Loucy (cell line): ENCODE measurements at regions not wholly inside any gene's neighbourhood (a gene's known extent, or its start where the extent isn't known, plus 50 kb on each side); places are given as distances from the start of the nearest gene placed in this dataset.

ENCODE experiments used
- H2AFZ ChIP-seq: fragments of 200-600 bp; sonication (generic); 2 replicates; pipeline ENCODE4 v1.6.0; 2016; ENCODE audit warnings: antibody characterized with exemption, mild to moderate bottlenecking, low read length, moderate library complexity
- H3F3A ChIP-seq: fragments of 200-600 bp; 2 replicates; pipeline ENCODE4 v1.6.0; 2016; ENCODE audit warnings: antibody characterized with exemption, low read depth, mild to moderate bottlenecking
- H3K27me3 ChIP-seq: fragments of 200-600 bp; sonication (generic); 2 replicates; pipeline ENCODE4 v1.6.1; 2014; ENCODE audit warnings: low read length, mild to moderate bottlenecking; ENCODE audit not compliant: insufficient read depth, poor library complexity, severe bottlenecking
- H3K36me3 ChIP-seq: fragments of 200-600 bp; sonication (generic); 2 replicates; pipeline ENCODE4 v1.6.1; 2016; ENCODE audit warnings: low read length; ENCODE audit not compliant: insufficient read depth
- H3K4me1 ChIP-seq: fragments of 200-600 bp; sonication (generic); 2 replicates; pipeline ENCODE4 v1.5.1; 2014; ENCODE audit warnings: low read length, mild to moderate bottlenecking; ENCODE audit not compliant: insufficient read depth, poor library complexity, severe bottlenecking
- H3K4me2 ChIP-seq: fragments of 200-600 bp; sonication (generic); 2 replicates; pipeline ENCODE4 v1.6.0; 2014; ENCODE audit warnings: antibody characterized with exemption, low read length, low read depth, mild to moderate bottlenecking; ENCODE audit not compliant: poor library complexity, severe bottlenecking
- H3K4me3 ChIP-seq: fragments of 200-600 bp; sonication (generic); 2 replicates; pipeline ENCODE4 v1.5.1; 2014; ENCODE audit warnings: low read length, mild to moderate bottlenecking, mixed read lengths; ENCODE audit not compliant: poor library complexity, severe bottlenecking
- H3K79me2 ChIP-seq: fragments of 200-600 bp; sonication (generic); 2 replicates; pipeline ENCODE4 v1.6.1; 2014; ENCODE audit warnings: low read length; ENCODE audit not compliant: insufficient read depth
- H3K9ac ChIP-seq: fragments of 200-600 bp; sonication (generic); 2 replicates; pipeline ENCODE4 v1.6.0; 2014; ENCODE audit warnings: mild to moderate bottlenecking, low read depth, low read length, moderate library complexity; ENCODE audit not compliant: poor library complexity, severe bottlenecking
- H3K9me2 ChIP-seq: fragments of 200-600 bp; sonication (generic); replicated peaks from 2 replicates; pipeline ENCODE4 v1.6.1; 2016; ENCODE audit warnings: low read depth, low read length, mixed read lengths
- H3K9me3 ChIP-seq: fragments of 200-600 bp; sonication (generic); 2 replicates; pipeline ENCODE4 v1.6.1; 2014; ENCODE audit warnings: mild to moderate bottlenecking, antibody characterized with exemption, low read length, low read depth; ENCODE audit not compliant: insufficient read depth
- H4K20me1 ChIP-seq: fragments of 200-600 bp; sonication (generic); 2 replicates; pipeline ENCODE4 v1.6.0; 2014; ENCODE audit warnings: antibody characterized with exemption, low read length, mild to moderate bottlenecking; ENCODE audit not compliant: insufficient read depth, poor library complexity, severe bottlenecking
- EZH2phosphoT487 ChIP-seq: fragments of 200-600 bp; IDR thresholded peaks from 2 replicates; pipeline ENCODE4 v1.6.1; 2018; ENCODE audit warnings: antibody characterized with exemption, mild to moderate bottlenecking, moderate library complexity, borderline replicate concordance
- TF ChIP-seq, protein P1 (sequence below): fragments of 200-600 bp; sonication (generic); conservative IDR thresholded peaks from 2 replicates; pipeline ENCODE4 v1.5.1; 2014; ENCODE audit warnings: mild to moderate bottlenecking, antibody characterized with exemption, low read length

DNA sequence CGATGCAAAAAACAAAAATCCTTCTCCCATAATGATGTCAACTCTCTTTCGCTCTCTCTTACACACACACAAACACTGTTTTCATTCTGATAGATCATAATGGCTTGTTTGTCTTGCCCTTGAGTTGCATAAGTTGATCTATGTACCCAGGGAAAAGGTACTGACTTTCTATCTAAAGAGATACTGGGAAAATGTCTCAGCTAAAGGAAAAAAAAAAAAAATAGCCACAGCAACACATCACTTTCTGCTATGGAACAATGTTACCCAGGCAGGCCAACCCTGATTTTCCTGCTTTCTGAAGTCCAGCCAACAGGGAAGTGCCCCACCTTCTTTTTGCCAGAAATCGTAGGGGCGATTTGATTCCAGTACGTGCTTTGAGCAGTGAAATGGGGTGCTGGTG is 212.6 kb upstream of the ACTBL2 start:
- Histone ChIP-seq H3F3A (no peaks in the 10 kb centered on the region), H3K27me3 (no peaks in the 10 kb centered on the region), H3K9me3 (no peaks in the 10 kb centered on the region), H3K36me3 (no peaks in the 10 kb centered on the region), H3K79me2 (no peaks in the 10 kb centered on the region), H4K20me1 (no peaks in the 10 kb centered on the region), H3K9me2 (no peaks in the 10 kb centered on the region), H2AFZ (0 out of 2 replicates have a peak overlapping the region, but pooled peaks have one; percentile 12), H3K4me3 (no peak overlapping the region), H3K4me1 (no peaks in the 10 kb centered on the region), H3K4me2 (no peak overlapping the region), H3K9ac (no peak overlapping the region)
- TF ChIP-seq EZH2phosphoT487 = no peak
- TF ChIP-seq, protein P1, sequence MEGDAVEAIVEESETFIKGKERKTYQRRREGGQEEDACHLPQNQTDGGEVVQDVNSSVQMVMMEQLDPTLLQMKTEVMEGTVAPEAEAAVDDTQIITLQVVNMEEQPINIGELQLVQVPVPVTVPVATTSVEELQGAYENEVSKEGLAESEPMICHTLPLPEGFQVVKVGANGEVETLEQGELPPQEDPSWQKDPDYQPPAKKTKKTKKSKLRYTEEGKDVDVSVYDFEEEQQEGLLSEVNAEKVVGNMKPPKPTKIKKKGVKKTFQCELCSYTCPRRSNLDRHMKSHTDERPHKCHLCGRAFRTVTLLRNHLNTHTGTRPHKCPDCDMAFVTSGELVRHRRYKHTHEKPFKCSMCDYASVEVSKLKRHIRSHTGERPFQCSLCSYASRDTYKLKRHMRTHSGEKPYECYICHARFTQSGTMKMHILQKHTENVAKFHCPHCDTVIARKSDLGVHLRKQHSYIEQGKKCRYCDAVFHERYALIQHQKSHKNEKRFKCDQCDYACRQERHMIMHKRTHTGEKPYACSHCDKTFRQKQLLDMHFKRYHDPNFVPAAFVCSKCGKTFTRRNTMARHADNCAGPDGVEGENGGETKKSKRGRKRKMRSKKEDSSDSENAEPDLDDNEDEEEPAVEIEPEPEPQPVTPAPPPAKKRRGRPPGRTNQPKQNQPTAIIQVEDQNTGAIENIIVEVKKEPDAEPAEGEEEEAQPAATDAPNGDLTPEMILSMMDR = no peak

DNA sequence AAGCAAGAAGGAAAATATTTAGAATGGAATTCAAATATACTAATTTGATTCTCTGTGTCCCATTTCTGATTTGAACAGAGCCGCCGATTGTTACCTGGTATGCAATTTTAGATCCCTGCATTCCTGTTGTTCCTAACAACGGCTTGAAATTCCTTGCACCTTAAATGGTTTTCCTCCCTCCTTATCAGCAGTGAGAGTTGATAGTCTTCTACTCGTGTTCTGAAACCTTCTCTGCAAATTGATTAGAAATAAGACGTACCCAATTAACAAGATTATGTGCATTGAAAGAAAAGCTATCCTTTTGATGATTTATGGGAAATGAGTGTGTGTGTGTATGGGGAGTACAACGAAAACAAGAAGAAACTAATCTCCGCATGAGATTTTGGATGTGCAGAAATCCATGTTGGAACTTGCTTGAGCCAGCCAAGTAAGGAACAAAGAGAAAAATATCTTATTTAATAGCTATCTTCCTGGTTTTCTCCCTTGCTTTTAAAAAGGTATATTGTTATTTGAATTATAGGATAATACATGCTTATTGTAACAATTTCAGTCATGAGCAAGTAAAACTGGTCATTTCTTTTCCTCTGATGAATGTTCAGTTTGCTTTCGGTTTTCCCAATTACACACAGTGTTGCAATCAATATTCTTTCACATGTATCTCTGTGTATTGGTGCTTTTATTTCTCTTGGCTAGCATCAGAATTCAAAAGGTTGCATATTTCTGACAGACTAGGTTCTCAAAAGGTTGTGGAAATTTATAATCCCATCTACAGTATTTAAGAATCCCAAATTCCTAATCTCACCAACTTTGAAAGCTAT is 211.1 kb upstream of the ACTBL2 start:
- H3K4me2 ChIP-seq = no peak overlapping the region
- H3K4me1 ChIP-seq = peaks cover 6% of the 10 kb centered on the region
- no peaks in the 10 kb centered on the region for H3K27me3 ChIP-seq
- H3K9me2 ChIP-seq = no peaks in the 10 kb centered on the region
- H2AFZ ChIP-seq = no peak overlapping the region
- TF ChIP-seq, protein P1 = no peak
- TF ChIP-seq EZH2phosphoT487 = no peak
- no peaks in the 10 kb centered on the region for H3F3A ChIP-seq
- no peaks in the 10 kb centered on the region for H3K36me3 ChIP-seq
- no peak overlapping the region for H3K4me3 ChIP-seq
- no peaks in the 10 kb centered on the region for H4K20me1 ChIP-seq
- no peak overlapping the region for H3K9ac ChIP-seq
- H3K9me3 ChIP-seq = no peaks in the 10 kb centered on the region
- H3K79me2 ChIP-seq = no peaks in the 10 kb centered on the region

GRCh38 chr5:57692582-57693487 is 210.2 kb upstream of the ACTBL2 start:
- H3K4me3 ChIP-seq = no peak overlapping the region
- peaks cover 6% of the 10 kb centered on the region for H3K4me1 ChIP-seq
- no peaks in the 10 kb centered on the region for H3K79me2 ChIP-seq
- no peak overlapping the region for H3K9ac ChIP-seq
- no peak overlapping the region for H3K4me2 ChIP-seq
- no peaks in the 10 kb centered on the region for H3K27me3 ChIP-seq
- TF ChIP-seq, protein P1 = no peak
- no peak for TF ChIP-seq EZH2phosphoT487
- H4K20me1 ChIP-seq = no peaks in the 10 kb centered on the region
- no peaks in the 10 kb centered on the region for H3F3A ChIP-seq
- H3K9me2 ChIP-seq = no peaks in the 10 kb centered on the region
- no peaks in the 10 kb centered on the region for H3K9me3 ChIP-seq
- H3K36me3 ChIP-seq = no peaks in the 10 kb centered on the region
- no peak overlapping the region for H2AFZ ChIP-seq
